Activated B cell treated with CpG ODN at 0.5 μM for 24 hours (primary cell): ENCODE measurements at regions not wholly inside any gene's neighbourhood (a gene's known extent, or its start where the extent isn't known, plus 50 kb on each side); places are given as distances from the start of the nearest gene placed in this dataset.

Experiments
- ATAC-seq: fragments of 200-7000 bp; cut with Tn5 transposase; one replicate; pipeline ENCODE4 v1.10.0; 2021; ENCODE audit warnings: low read depth, mild to moderate bottlenecking, moderate library complexity
- CTCF ChIA-PET: fragments of 350-600 bp; sonication (Branson Sonifier 250); formaldehyde crosslinking; loops from one replicate; lab custom pipeline; 2021; ENCODE audit warnings: antibody characterized with exemption; lab: Charles Lee
- POLR2A ChIA-PET: fragments of 350-600 bp; sonication (Branson Sonifier 250); formaldehyde crosslinking; loops from one replicate; lab custom pipeline; 2021; ENCODE audit warnings: antibody characterized with exemption; lab: Charles Lee
- DNase-seq: peaks from one replicate; pipeline ENCODE4 v3.0.0; 2022
- H3K27ac Mint-ChIP-seq: one replicate; pipeline ENCODE4 v1.8.0; 2020; ENCODE audit warnings: mixed read lengths
- H3K27me3 Mint-ChIP-seq: one replicate; pipeline ENCODE4 v1.8.0; 2021; ENCODE audit warnings: mixed read lengths
- H3K36me3 Mint-ChIP-seq: one replicate; pipeline ENCODE4 v1.8.0; 2021; ENCODE audit warnings: low read depth, mixed read lengths
- H3K4me1 Mint-ChIP-seq: one replicate; pipeline ENCODE4 v1.8.0; 2021; ENCODE audit warnings: mixed read lengths
- H3K4me3 Mint-ChIP-seq: one replicate; pipeline ENCODE4 v1.8.0; 2020; ENCODE audit warnings: mild to moderate bottlenecking, mixed read lengths
- H3K9me3 Mint-ChIP-seq: one replicate; pipeline ENCODE4 v1.8.0; 2020; ENCODE audit warnings: mixed read lengths
- intact Hi-C: fragments of 100-400 bp; cut with micrococcal nuclease; formaldehyde crosslinking; loops from one replicate; pipeline ENCODE4 v1.15.1; 2024
- TF ChIP-seq, protein P1 (sequence below): fragments of 200-600 bp; IDR thresholded peaks from one replicate; pipeline ENCODE4 v1.8.0; 2022; ENCODE audit warnings: antibody characterized with exemption, mild to moderate bottlenecking

DNA sequence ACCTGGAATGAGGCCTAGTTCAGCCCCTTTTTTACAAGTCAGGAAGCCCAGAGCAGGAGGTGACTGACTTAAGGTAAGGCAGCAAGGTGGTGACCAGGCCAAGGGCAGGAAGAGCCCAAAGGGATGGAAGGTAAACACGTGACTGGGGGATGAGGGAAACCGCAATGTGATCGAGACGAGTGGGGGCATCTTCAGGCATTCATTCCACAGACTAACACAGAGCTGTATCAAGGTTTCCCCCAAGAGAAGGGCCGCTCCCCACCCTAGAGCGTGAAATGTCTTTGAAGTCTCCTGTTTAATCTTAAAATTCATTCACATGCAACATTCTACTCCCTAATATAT lies 76.3 kb upstream of the PIM1 start:
- no peaks in the 10 kb centered on the region for H3K36me3 Mint-ChIP-seq
- H3K27me3 Mint-ChIP-seq, result no peaks in the 10 kb centered on the region
- ChIA-PET POLR2A (no interaction called here), CTCF (no interaction called here)
- TF ChIP-seq, protein P1, sequence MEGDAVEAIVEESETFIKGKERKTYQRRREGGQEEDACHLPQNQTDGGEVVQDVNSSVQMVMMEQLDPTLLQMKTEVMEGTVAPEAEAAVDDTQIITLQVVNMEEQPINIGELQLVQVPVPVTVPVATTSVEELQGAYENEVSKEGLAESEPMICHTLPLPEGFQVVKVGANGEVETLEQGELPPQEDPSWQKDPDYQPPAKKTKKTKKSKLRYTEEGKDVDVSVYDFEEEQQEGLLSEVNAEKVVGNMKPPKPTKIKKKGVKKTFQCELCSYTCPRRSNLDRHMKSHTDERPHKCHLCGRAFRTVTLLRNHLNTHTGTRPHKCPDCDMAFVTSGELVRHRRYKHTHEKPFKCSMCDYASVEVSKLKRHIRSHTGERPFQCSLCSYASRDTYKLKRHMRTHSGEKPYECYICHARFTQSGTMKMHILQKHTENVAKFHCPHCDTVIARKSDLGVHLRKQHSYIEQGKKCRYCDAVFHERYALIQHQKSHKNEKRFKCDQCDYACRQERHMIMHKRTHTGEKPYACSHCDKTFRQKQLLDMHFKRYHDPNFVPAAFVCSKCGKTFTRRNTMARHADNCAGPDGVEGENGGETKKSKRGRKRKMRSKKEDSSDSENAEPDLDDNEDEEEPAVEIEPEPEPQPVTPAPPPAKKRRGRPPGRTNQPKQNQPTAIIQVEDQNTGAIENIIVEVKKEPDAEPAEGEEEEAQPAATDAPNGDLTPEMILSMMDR, result no peak
- no peak overlapping the region for H3K27ac Mint-ChIP-seq
- H3K4me1 Mint-ChIP-seq, result no peaks in the 10 kb centered on the region
- no peak for DNase-seq
- H3K4me3 Mint-ChIP-seq, result no peak overlapping the region
- intact Hi-C loops, result no loop called here
- ATAC-seq, result no peak
- no peaks in the 10 kb centered on the region for H3K9me3 Mint-ChIP-seq

DNA sequence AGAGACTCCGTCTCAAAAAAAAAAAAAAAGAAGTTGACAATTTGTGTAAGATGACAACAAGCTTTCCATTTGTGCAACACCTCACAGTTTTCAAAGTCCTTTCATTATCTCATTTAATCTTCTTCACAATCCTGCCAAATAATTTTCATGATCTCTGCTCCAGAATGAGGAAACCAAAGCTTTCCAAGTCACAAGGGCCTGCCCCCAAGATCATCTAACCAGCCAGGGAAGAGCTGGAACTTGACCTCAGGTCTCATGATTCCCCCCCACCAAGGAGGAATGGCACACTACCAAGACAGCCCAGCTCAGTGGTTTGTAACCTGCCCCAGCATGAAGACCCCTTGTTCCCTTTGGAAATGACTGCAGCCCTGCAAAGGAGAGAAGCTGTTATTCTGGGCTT lies 74.0 kb upstream of the PIM1 start:
- Mint-ChIP-seq H3K9me3 (no peaks in the 10 kb centered on the region), H3K27ac (no peak overlapping the region), H3K4me3 (no peak overlapping the region), H3K4me1 (peaks cover 5% of the 10 kb centered on the region), H3K36me3 (no peaks in the 10 kb centered on the region), H3K27me3 (no peaks in the 10 kb centered on the region)
- ChIA-PET CTCF (interaction anchor here (1.2 kb wide), 1 partner anchor 44 kb away, joined by 3 read pairs; no protein-coding TSS in a partner anchor), POLR2A (interaction anchor here (0.7 to 1.0 kb wide), 3 partner anchors 9 to 75 kb away, joined by 4 to 5 read pairs (median 4); no protein-coding TSS in a partner anchor)
- ATAC-seq, result no peak
- intact Hi-C loops, result no loop called here
- TF ChIP-seq, protein P1, result no peak
- no peak for DNase-seq

DNA sequence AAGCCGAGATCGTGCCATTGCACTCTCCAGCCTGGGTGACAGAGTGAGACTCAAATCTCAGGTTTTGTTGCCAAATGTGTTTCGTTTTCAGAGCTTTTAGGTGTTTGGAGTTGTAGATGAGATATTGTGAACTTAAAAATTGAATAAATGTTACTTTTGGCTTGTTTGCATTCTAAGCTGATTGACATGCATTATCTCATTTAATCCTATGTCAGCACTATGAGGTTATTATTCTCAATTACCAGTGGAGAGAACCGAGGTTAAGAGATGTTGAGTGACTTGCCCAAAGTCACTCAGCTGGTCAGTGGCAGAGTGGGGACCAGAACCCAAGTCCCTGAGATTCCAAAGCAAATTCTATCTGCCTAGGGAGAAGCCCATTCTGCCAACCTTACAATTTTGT lies 72.6 kb upstream of the PIM1 start:
- Mint-ChIP-seq H3K4me3 (no peak overlapping the region), H3K27me3 (no peaks in the 10 kb centered on the region), H3K4me1 (peaks cover 18% of the 10 kb centered on the region), H3K9me3 (no peaks in the 10 kb centered on the region), H3K27ac (no peak overlapping the region), H3K36me3 (no peaks in the 10 kb centered on the region)
- ChIA-PET POLR2A (interaction anchor here (1.2 to 1.9 kb wide), 2 partner anchors 12 to 47 kb away, joined by 4 to 12 read pairs; no protein-coding TSS in a partner anchor), CTCF (interaction anchor here (1.1 kb wide), 1 partner anchor 72 kb away, joined by 3 read pairs; the partner anchor contains the start of gene PIM1)
- TF ChIP-seq, protein P1, result no peak
- intact Hi-C loops, result no loop called here
- no peak for ATAC-seq
- DNase-seq, result no peak

DNA sequence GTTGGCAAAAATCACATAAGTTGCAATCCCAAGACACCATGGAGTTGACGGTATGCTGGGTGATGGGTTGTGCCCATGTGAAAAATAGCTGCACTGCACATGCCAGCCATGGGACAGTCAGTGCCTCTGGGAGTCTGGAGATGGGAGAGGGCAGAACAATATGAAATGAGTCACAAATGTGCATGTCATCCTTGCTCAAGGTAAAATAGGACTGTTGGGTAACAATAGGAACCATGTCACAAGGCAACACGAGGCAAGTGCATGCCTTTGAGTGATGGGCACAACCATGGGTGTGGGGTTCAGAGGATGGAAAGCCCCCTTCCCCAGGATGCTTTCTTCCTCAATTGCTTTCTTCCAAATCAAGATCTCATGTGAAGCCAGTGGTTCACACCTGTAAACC lies 70.5 kb upstream of the PIM1 start:
- intact Hi-C loops, result no loop called here
- no peaks in the 10 kb centered on the region for H3K9me3 Mint-ChIP-seq
- TF ChIP-seq, protein P1, result no peak
- no peak overlapping the region for H3K4me3 Mint-ChIP-seq
- H3K27me3 Mint-ChIP-seq, result no peaks in the 10 kb centered on the region
- ATAC-seq (no peak), DNase-seq (no peak)
- H3K4me1 Mint-ChIP-seq, result peaks cover 34% of the 10 kb centered on the region
- CTCF ChIA-PET, result interaction anchor here (2.1 kb wide), 1 partner anchor 48 kb away, joined by 12 read pairs; no protein-coding TSS in a partner anchor
- POLR2A ChIA-PET, result interaction anchor here (1.2 to 1.8 kb wide), 2 partner anchors 70 to 78 kb away, joined by 4 to 13 read pairs; partner anchors contain the start of gene PIM1
- no peaks in the 10 kb centered on the region for H3K36me3 Mint-ChIP-seq
- H3K27ac Mint-ChIP-seq, result no peak overlapping the region

DNA sequence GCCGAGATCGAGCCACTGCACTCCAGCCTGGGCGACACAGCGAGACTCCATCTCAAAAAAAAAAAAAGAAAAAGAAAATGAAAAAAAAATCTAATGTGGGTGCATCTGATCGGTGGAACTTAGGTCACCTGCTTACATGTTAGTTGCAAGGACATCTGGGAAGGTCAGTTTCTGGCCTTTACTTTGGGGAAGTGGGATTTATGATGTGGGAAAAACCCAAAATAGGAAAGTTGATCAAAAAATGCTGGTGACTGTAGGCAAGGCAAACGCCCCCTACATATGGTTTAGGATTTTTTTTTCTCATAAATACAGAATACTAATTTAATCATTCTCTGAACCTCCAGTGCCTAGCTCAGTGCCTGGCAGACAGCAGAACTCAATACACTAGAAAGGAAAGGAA lies 69.2 kb upstream of the PIM1 start:
- peak overlapping the region; percentile 15 for H3K4me3 Mint-ChIP-seq
- POLR2A ChIA-PET, result interaction anchor here (0.6 to 4.8 kb wide), 7 partner anchors 49 to 76 kb away, joined by 3 to 28 read pairs (median 7); partner anchors contain the start of gene PIM1

More for the DNA sequence above, 69.2 kb upstream of the PIM1 start:
- intact Hi-C loops, result loop anchor here (5.0 to 10.0 kb wide), 3 partner anchors 42 to 676 kb away; no protein-coding TSS in a partner anchor
- Mint-ChIP-seq H3K27ac (peak overlapping the region; percentile 82), H3K36me3 (no peaks in the 10 kb centered on the region), H3K27me3 (no peaks in the 10 kb centered on the region), H3K4me1 (peaks cover 38% of the 10 kb centered on the region), H3K9me3 (no peaks in the 10 kb centered on the region)
- ATAC-seq (no peak), DNase-seq (no peak)
- TF ChIP-seq, protein P1, result no peak
- CTCF ChIA-PET, result interaction anchor here (2.1 kb wide), 1 partner anchor 50 kb away, joined by 12 read pairs; no protein-coding TSS in a partner anchor
